Right ventricle myocardium inferior (tissue), 1 donor: ENCODE measurements at regions not wholly inside any gene's neighbourhood (a gene's known extent, or its start where the extent isn't known, plus 50 kb on each side); places are given as distances from the start of the nearest gene placed in this dataset.
"Not testable (repeated sequence)": the region's sequence is repeated elsewhere in the genome, so short reads cannot be mapped to it uniquely, and the experiment has no call there.

Experiments
- ATAC-seq: fragments of 200-7000 bp; cut with Tn5 transposase; one replicate; pipeline ENCODE4 v1.9.1; 2020; ENCODE audit warnings: mild to moderate bottlenecking, moderate library complexity
- DNase-seq: peaks from one replicate; pipeline ENCODE4 v3.0.0; 2021; ENCODE audit errors: missing footprints
- intact Hi-C: fragments of 100-400 bp; cut with DNase I; formaldehyde crosslinking; loops from one replicate; pipeline ENCODE4 v1.11.0; 2022
- donor health status: DM: no; HTN: yes; CAD: no; lungs with severe emphysema.

DNA sequence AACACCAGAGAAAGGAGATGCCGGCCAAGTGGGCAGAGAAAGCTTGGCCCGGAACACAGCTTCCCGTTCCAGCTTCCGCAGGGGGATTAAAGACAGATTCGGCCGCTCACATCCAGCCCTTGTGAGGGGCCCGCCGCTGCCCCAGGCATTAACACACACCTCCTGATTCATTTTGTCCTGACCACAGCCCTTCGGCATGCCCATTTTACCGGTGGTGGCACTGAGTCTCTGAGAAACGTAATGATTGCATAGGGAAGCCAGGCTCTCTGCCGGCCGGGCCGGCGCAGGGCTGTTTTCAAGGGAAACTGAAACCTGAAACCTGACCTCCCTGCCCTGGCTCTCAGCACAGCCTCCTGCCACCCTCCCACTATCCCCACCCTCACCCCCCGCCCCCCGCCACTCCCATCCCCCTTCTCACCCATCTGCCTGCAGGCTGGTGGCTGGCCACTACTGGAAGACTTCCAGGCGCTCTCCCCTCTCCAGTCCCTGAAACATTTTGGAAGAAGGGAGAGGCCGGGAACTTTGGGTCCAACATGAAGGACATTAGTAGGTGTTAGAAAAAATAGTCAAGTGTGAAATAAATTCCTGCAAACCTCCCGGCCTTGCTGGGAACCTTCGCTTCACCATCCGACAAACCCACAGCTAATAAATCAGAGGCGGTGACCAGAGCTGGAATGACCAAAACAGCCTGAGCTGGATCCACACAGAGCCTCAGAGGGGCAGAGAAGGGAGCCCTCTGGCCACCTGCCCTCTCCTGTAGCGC, 83.5 kb upstream of the CUX1 start:
- intact Hi-C loops: no loop called here
- ATAC-seq (peak; percentile 85), DNase-seq (no peak)

DNA sequence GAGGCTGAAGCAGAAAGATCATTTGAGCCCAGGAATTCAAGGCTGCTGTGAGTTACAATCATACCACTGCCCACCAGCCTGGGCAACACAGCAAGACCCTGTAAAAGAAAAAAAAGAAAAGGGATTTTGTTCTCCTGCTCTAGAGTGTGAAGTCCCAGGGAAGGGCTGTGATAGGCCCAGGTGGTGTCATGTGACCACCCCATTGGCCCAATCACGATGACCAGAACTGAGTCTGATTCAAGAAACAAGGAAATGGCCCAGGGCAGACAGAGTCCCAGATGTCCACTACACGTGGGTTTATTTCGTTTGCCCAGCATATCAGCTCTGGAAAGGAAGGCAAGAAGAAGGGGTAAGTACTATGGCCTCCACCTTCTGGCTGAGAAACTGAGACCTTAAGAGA, 81.3 kb upstream of the CUX1 start:
- ATAC-seq: no peak
- intact Hi-C loops: no loop called here
- DNase-seq: no peak

DNA sequence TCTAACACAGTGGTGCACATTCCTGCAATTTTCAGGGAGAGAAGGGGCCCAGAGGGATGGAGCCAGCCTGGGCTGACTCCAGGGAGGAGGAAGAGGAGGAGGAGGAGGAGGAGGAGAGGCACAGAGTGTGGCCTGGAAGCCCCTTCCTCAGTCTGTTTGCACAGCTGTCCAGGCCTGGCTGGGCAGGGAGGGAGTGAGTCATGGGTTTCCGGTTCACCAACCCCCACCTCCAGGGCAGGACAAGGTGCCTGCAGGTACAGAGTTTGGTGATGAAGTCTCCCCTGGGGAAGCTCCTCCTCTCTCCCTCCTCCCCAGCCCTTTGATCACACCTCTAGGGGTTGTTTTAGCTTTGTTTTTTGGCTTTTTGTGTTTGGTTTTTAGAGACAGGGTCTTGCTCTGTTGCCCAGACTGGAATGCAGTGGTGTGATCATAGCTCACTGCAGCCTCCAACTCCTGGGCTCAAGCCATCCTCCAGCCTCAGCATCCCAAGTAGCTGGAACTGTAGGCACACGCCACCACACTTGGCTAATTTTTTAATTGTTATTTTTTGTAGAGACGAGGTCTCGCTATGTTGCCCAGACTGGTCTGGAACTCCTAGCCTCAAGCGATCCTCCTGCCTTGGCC, 77.5 kb upstream of the CUX1 start:
- ATAC-seq (no peak), DNase-seq (no peak)
- intact Hi-C loops: loop anchor here (10.0 kb wide), 1 partner anchor 495 kb away; no protein-coding TSS in a partner anchor

DNA sequence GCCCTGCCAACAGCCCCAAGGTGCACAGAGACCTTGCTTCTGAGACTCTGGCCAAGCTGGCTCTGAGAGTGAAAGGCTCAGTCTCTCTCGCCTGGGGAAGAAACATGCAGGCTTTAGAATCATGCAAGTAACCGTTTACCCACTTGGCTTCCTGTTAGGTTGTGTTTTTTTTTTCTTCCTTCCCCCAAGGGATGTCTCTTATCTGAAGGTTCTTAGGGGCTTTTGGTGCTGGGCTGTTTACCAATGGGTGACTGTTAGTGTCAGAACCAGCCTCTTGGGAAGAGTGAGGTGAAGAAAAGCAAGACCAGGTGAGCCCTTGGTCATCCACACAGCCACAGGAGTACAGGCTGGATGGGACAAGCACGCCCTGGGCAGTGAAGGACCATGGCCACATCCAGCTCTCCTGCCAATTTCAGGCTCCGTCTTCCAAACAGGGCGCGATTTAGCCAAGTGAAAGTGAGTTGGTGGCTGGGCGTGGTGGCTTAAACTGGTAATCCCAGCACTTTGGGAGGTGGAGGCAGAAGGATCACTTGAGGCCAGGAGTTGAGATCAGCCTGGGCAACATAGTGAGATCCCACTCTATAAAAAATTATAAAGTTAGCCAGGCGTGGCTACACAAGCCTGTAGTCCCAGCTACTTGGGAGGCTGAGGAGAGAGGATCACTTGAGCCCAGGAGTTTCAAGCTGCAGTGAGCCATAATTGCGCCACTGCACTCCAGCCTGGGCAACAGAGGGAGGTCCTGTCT, 76.3 kb upstream of the CUX1 start:
- no peak for ATAC-seq
- no peak for DNase-seq

DNA sequence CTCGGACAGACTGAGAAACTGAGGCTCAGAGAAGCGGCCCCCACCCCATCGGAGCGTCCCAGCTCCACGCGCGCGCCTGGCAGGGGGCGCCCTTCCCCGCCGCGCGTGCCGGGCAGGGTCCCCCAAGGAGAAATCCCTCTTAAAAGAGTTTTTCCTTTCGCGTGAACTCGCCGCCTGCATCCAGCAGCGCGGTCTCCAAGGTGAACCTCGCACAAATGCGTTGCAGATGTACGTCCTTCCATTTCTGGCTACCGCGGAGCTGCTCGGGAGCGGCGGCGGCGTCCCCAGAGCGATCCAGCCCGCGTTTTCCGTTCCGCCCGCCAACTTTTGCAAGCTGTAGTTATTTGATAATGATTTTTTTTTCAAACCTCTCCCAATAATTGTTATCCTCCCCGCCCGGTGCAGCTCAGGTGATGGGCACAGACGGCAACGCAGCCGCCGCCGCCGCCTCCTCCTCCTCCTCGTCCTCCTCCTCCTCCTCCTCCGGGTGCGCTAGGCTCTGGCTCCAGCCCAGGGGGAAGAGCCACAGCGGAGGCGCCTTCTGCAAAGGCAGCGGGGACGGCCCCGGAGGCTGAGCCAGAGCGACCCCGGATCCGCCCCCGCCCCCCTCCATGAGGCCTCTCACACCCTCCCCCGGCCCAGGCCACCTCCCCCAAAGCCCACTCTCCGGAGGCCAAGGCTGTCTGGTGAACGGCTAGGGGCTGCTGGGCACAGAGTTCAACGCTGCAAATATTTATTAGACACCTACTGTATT, 74.0 kb upstream of the CUX1 start:
- intact Hi-C loops: loop anchor here (2.0 to 10.0 kb wide), 2 partner anchors 71 to 491 kb away; no protein-coding TSS in a partner anchor
- DNase-seq: peak; percentile 80

More for the DNA sequence above, 76.3 kb upstream of the CUX1 start:
- intact Hi-C loops: loop anchor here (10.0 kb wide), 1 partner anchor 494 kb away; no protein-coding TSS in a partner anchor

DNA sequence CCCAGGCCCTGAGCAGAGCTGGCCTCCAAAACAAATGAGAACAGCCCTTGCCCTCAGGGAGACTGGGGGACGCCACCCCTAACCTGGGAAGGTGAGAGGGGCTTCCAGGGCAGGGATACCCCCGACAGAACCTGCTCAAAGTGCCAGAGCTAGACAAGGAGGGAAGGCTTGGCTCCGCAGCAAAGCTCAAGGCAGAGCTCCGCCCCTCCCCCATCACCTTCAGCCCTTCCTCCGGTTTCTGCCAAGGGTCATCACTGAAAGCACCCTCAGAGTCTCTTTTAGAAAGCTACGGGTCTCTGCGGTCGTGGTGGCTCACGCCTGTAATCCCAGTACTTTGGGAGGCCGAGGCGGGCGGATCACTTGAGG, 73.4 kb upstream of the CUX1 start:
- DNase-seq (no peak), ATAC-seq (no peak)
- intact Hi-C loops: loop anchor here (2.0 to 10.0 kb wide), 2 partner anchors 71 to 491 kb away; no protein-coding TSS in a partner anchor

More for the DNA sequence above, 74.0 kb upstream of the CUX1 start:
- peak; percentile 61 for ATAC-seq

DNA sequence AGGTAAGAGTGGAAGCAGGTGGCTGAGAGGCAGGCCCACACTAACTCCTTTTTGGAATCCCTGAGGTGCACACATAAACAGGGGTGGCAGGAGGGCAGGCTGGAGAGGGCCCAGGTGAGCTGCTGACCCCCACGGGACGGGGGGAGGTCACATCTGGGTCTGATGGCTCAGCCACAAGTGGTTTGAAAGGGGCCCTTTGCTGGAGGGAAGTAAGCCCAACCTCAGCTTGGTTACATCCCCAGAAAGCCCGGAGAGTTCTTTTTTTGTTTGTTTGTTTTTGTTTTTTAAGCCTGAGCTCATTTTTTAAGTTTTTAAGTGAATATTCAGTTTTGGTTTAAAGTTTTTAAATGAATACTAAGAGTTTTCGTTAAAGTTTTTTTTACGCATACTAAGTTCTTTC, 72.8 kb upstream of the CUX1 start:
- ATAC-seq: no peak
- intact Hi-C loops: loop anchor here (10.0 kb wide), 1 partner anchor 490 kb away; no protein-coding TSS in a partner anchor
- no peak for DNase-seq

DNA sequence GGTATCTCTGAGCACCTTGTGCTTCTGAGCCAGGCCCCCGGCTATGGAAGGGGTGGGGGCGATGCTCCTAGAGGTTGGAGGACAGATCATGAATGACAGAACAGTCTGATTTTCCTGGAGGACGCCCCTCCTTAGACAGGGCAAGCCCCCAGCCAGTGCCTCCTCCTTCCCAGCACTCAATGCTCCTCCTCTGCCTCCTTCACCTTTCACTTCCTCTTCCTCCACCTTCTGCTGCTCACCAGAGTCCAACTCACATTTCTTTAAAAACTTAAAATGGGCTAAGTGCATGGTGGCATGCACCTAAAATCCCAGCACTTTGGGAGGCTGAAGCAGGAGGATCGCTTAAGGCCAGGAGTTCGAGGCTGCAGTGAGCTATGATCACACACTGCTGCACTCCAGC, 71.1 kb upstream of the CUX1 start:
- intact Hi-C loops: loop anchor here (10.0 kb wide), 1 partner anchor 488 kb away; no protein-coding TSS in a partner anchor
- ATAC-seq (no peak), DNase-seq (no peak)

DNA sequence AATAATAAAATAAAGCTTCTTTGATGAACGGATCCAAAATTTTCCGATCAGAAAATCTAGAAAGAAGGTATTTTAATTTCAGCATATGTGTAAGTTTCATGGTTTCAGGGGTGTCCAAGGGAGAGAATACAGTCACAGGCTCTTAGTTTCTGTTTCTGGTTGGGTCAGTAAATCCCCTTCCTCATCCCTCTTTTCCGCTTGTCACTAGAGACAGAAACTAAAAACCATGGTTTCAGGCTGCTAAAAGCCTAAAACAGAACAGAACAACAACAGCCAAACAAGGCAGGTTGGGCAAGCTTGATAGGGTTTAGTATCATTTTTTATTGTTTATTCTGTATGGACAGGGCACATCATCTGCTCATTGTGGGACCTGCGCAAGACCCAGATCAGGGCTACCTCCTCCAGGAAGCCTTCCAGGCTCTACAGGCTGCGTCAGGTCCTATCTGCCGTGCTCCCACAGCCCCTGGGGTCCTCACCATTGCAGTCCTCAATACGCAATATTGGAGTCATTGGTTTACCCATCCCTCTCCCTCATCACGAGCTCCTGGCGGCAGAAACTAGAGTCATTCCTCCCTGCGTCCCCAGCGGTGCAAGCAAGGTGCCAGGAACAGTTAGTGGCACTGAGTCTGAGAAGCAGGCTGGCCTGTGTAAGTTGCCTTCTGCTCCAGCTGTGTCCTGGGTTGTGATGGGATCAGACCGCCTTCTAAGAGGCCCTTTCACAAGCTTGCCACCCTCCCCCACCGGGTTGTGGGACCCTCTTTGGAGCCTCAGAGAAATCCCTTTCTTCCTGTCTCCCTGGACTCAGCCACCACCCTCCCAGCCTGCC, 70.2 kb upstream of the CUX1 start:
- intact Hi-C loops: loop anchor here (10.0 kb wide), 1 partner anchor 488 kb away; no protein-coding TSS in a partner anchor
- DNase-seq (no peak), ATAC-seq (no peak)

DNA sequence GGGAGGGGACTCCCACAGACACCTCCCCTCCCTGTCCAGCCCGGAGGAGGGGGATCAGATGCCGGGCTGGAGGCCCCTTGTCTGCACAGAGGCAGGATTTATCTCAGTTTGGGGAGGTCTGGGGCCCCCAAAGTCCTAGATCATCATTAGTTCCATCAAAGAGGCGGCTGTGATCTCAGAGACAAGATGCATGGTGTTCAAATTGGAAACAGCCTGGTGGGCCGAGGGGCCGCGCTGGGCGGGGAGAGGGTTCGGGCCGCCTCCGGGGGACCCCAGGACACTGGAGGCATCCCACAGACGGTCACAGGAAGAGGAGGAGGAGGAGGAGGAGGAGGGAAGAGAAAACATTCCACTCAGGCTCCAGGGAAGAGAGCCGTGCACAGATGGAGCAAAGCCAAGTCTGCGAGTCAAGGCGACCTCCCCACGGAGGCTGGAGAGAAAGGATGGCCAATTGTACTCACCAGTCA, 69.5 kb upstream of the CUX1 start:
- intact Hi-C loops: loop anchor here (10.0 kb wide), 1 partner anchor 487 kb away; no protein-coding TSS in a partner anchor
- DNase-seq (no peak), ATAC-seq (no peak)

DNA sequence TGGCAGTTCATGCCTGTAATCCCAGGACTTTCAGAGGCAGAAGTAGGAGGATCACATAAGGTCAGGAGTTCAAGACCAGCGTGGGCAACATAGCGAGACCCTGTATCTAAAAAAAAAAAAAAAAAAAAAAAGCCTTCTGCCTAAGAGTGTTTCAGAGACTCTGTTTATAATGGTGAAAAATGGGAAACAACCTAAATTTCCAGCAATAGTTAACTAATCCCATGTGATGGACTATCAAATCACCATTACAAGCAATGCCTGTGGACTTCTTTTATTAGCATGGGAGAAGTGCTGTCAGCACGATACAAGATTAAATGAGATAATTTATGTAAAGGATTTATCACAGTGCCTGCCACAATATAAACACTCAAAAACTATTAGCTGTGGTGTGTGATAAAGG, 67.5 kb upstream of the CUX1 start:
- ATAC-seq: no peak
- DNase-seq: no peak
- intact Hi-C loops: loop anchor here (10.0 kb wide), 1 partner anchor 485 kb away; no protein-coding TSS in a partner anchor

DNA sequence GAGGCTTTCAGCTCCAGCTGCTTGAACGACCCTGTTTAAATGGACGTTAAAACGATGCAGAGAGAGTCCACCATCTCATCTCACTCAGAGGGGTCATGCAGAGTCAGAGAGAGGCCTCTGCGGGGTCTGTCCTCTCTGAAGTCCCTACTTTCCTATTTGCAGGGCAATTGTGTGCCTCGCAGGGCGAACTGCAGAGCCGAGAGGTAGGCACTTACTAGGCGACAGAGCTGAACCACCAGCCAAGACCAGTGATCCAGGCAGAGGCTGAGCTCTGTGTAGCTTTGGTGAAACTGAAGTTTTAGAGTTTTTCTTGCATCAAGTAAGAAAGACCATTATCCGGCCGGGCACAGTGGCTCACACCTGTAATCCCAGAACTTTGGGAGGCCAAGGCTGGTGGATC, 64.1 kb upstream of the CUX1 start:
- DNase-seq: no peak
- no peak for ATAC-seq
- intact Hi-C loops: no loop called here

DNA sequence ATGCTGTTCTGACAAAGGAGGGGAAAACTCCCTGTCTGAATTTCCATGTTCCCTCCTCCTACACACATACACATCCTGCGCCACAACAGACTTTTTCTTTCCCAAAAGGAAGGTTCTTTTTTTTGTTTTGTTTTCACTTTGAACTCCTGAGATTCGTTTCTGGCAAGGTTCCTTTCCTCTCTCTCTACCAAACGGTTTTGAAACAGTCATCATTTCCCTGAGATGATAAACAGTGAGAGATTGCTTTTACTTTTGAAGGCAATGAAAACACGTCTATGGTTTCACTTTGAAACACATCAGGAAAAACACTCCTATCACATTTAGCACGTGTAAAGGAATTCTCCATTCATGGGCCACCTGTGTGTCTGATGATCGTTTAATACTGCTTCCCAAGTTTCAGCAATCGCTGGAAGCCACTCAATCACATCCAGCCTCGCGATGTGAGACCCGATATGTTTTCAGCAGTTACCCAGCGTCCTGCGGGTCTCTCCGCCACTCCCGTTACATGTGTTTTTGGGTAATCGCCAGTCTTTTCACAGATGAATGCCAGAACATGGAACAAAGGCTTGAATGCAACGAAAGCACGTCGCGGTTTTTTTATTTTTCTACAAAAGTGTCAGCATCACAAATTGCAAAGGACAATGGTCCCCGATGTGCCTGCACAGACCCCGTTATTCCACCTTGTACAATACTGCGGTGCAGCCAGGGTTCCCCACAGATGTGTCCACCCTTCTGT, 62.8 kb upstream of the CUX1 start:
- intact Hi-C loops: no loop called here
- DNase-seq (no peak), ATAC-seq (no peak)

DNA sequence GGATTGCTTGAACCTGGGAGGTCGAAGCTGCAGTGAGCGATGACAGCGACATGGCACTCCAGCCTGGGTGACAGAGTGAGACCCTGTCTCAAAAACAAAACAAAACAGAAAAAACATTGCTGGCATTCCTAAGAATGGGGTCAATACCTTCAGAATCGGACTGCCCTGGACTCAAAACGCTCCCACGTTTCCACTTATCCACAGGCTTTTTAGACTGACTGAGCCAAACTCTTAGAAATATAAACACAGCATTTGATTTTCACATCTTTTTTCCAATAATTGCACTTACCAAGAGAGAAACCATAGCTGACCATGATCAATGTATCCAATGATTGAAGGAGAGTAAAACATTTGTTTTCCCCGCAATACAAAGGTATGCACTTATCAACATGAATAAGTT, 59.5 kb upstream of the CUX1 start:
- DNase-seq (no peak), ATAC-seq (no peak)
- intact Hi-C loops: no loop called here

DNA sequence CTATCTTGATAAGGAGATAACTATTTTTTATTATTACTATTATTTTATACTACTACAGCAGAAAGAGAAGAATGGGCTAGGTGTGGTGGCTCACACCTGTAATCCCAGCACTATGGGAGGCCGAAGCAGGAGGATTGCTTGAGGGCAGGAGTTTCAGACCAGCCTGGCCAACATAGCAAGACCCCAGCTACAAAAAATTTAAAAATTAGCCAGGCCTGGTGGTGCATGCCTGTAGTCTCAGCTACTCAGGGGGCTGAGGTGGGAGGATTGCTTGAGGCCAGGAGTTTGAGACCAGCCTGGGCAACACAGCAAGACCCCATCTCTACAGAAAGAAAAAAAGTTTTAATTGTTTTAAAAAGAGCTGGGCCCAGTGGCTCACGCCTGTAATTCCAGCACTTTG, 58.9 kb upstream of the CUX1 start:
- intact Hi-C loops, DNase-seq, ATAC-seq: not testable (repeated sequence)

DNA sequence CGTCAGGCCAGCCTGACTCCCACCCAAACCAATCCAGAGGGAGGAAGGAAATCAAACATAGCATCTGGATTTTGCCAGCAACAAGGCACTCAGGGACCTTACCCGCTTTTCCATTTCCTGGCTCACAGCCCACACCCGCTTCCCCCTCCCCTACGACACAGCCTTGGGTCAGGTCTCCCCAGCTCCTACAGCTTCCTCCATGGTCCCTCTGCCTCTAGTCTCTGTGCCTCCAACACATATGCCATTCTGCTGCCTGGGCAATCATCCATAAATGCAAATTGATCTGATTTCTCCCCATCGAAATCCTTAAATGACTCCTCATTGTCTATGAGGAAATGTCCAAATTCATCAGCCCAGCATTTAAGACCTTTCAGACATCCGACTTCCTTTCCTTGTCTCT, 53.2 kb upstream of the CUX1 start:
- intact Hi-C loops: no loop called here
- DNase-seq (no peak), ATAC-seq (no peak)

DNA sequence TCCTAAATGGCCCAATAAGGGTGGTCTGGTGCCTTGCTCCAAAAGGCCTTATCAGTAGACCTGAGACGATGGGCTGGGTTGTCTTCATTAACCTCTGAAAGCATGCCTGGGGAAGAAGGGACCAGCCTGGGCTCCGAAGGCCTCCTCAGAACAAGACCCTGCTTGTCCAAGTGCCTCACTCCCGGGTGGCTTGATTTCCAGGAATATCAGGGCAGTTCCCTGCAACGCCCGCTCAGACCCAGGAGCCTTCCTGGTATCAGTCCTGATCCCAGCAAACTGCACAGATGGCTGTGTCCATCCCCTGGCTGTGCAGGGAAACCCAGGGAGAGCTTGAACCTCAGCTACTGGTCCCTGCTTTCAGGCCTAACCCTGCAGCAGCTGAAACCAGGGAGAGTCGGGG, 49.9 kb upstream of the CUX1 start:
- ATAC-seq: no peak
- intact Hi-C loops: no loop called here

More for the DNA sequence above, 49.9 kb upstream of the CUX1 start:
- DNase-seq: no peak
